ENCODE measurements at regions not wholly inside any gene's neighbourhood (a gene's known extent, or its start where the extent isn't known, plus 50 kb on each side); places are given as distances from the start of the nearest gene placed in this dataset.

- TF ChIP-seq, protein P1, sequence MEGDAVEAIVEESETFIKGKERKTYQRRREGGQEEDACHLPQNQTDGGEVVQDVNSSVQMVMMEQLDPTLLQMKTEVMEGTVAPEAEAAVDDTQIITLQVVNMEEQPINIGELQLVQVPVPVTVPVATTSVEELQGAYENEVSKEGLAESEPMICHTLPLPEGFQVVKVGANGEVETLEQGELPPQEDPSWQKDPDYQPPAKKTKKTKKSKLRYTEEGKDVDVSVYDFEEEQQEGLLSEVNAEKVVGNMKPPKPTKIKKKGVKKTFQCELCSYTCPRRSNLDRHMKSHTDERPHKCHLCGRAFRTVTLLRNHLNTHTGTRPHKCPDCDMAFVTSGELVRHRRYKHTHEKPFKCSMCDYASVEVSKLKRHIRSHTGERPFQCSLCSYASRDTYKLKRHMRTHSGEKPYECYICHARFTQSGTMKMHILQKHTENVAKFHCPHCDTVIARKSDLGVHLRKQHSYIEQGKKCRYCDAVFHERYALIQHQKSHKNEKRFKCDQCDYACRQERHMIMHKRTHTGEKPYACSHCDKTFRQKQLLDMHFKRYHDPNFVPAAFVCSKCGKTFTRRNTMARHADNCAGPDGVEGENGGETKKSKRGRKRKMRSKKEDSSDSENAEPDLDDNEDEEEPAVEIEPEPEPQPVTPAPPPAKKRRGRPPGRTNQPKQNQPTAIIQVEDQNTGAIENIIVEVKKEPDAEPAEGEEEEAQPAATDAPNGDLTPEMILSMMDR (IDR thresholded peaks at IDR 0.05): no peak
- TF ChIP-seq EZH2 (IDR thresholded peaks at IDR 0.05; ENCODE audit: borderline replicate concordance, insufficient read depth, low read depth, low read length, poor library complexity, severe bottlenecking): no peak
These were observed 140.1 kb downstream of the ZFAND4 start for GRCh38 chr10:45532480-45532879.
